ENCODE measurements at regions not wholly inside any gene's neighbourhood (a gene's known extent, or its start where the extent isn't known, plus 50 kb on each side); places are given as distances from the start of the nearest gene placed in this dataset.

GRCh38 chr9:119781886-119782285, 412.7 kb upstream of the BRINP1 start:
- H3K4me3 ChIP-seq (ENCODE audit: low read depth, low read length), result no peak overlapping the region
- no peak for TF ChIP-seq CTCF (IDR thresholded peaks at IDR 0.05; ENCODE audit: insufficient read depth, low read depth, low read length, missing control alignments)
- DNase-seq (ENCODE audit: low read depth), result no peak

- DNase-seq (ENCODE audit: low read depth), result no peak
- H3K4me3 ChIP-seq (ENCODE audit: low read depth, low read length), result no peak overlapping the region
- TF ChIP-seq CTCF (IDR thresholded peaks at IDR 0.05; ENCODE audit: insufficient read depth, low read depth, low read length, missing control alignments), result no peak
Observed at GRCh38 chr9:119775410-119775809, 406.2 kb upstream of the BRINP1 start.

- DNase-seq (ENCODE audit: low read depth), result no peak
- no peak overlapping the region for H3K4me3 ChIP-seq (ENCODE audit: low read depth, low read length)
- no peak for TF ChIP-seq CTCF (IDR thresholded peaks at IDR 0.05; ENCODE audit: insufficient read depth, low read depth, low read length, missing control alignments)
Observed at GRCh38 chr9:119773823-119774222, 404.6 kb upstream of the BRINP1 start.

- no peak for TF ChIP-seq CTCF (IDR thresholded peaks at IDR 0.05; ENCODE audit: insufficient read depth, low read depth, low read length, missing control alignments)
- no peak overlapping the region for H3K4me3 ChIP-seq (ENCODE audit: low read depth, low read length)
- DNase-seq (ENCODE audit: low read depth), result no peak
Observed at GRCh38 chr9:119771341-119771740, 402.1 kb upstream of the BRINP1 start.

GRCh38 chr9:119768266-119768665, 399.0 kb upstream of the BRINP1 start:
- no peak for TF ChIP-seq CTCF (IDR thresholded peaks at IDR 0.05; ENCODE audit: insufficient read depth, low read depth, low read length, missing control alignments)
- no peak for DNase-seq (ENCODE audit: low read depth)
- no peak overlapping the region for H3K4me3 ChIP-seq (ENCODE audit: low read depth, low read length)

- TF ChIP-seq CTCF (IDR thresholded peaks at IDR 0.05; ENCODE audit: insufficient read depth, low read depth, low read length, missing control alignments), result no peak
- H3K4me3 ChIP-seq (ENCODE audit: low read depth, low read length), result no peak overlapping the region
- no peak for DNase-seq (ENCODE audit: low read depth)
Observed at GRCh38 chr9:119765632-119766175, 396.5 kb upstream of the BRINP1 start.

GRCh38 chr9:119763260-119763659, 394.0 kb upstream of the BRINP1 start:
- TF ChIP-seq CTCF (IDR thresholded peaks at IDR 0.05; ENCODE audit: insufficient read depth, low read depth, low read length, missing control alignments), result no peak

More at GRCh38 chr9:119763260-119763659, 394.0 kb upstream of the BRINP1 start:
- DNase-seq (ENCODE audit: low read depth), result no peak
- H3K4me3 ChIP-seq (ENCODE audit: low read depth, low read length), result no peak overlapping the region
